LNCaP clone FGC (cell line): ENCODE measurements at regions not wholly inside any gene's neighbourhood (a gene's known extent, or its start where the extent isn't known, plus 50 kb on each side); places are given as distances from the start of the nearest gene placed in this dataset.

ENCODE experiments used
- DNase-seq: peaks from one replicate; pipeline ENCODE4 v3.0.0-alpha.2; 2011; ENCODE audit warnings: low read depth
- H3K4me3 ChIP-seq: 2 replicates; pipeline ENCODE4 v1.5.1; 2011; ENCODE audit warnings: mild to moderate bottlenecking, low read depth, low read length, control low read depth
- TF ChIP-seq, protein P1 (sequence below): IDR thresholded peaks from 2 replicates; pipeline ENCODE4 v1.5.1; 2012; ENCODE audit warnings: mild to moderate bottlenecking; ENCODE audit not compliant: control insufficient read depth, insufficient read depth; ENCODE audit errors: extremely low read depth

GRCh38 chr4:4808086-4808485 is 51.4 kb upstream of the MSX1 start:
- no peak overlapping the region for H3K4me3 ChIP-seq
- TF ChIP-seq, protein P1, sequence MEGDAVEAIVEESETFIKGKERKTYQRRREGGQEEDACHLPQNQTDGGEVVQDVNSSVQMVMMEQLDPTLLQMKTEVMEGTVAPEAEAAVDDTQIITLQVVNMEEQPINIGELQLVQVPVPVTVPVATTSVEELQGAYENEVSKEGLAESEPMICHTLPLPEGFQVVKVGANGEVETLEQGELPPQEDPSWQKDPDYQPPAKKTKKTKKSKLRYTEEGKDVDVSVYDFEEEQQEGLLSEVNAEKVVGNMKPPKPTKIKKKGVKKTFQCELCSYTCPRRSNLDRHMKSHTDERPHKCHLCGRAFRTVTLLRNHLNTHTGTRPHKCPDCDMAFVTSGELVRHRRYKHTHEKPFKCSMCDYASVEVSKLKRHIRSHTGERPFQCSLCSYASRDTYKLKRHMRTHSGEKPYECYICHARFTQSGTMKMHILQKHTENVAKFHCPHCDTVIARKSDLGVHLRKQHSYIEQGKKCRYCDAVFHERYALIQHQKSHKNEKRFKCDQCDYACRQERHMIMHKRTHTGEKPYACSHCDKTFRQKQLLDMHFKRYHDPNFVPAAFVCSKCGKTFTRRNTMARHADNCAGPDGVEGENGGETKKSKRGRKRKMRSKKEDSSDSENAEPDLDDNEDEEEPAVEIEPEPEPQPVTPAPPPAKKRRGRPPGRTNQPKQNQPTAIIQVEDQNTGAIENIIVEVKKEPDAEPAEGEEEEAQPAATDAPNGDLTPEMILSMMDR: no peak
- DNase-seq: no peak

- peak; percentile 25 for DNase-seq
- no peak overlapping the region for H3K4me3 ChIP-seq
- TF ChIP-seq, protein P1: no peak
Measured at GRCh38 chr4:4805887-4806286, 53.6 kb upstream of the MSX1 start.

DNA sequence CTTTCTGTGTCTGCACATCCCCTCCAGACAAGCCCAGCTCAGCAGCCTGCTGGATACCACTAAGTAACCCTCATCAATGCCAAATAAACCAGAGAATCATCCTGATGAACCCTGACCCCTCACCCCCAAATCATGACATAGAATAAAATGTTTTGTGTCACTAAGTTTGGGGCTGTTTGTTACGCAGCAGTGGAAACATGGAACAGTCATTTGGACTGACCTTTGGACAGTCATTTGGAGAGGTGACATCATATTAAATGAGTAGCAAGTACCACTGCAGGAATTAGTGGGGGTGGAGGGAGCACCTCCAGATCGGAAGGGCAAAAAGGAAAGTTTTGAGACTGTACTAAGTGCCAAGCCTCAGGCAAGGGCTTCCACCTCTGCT is 55.6 kb upstream of the MSX1 start:
- TF ChIP-seq, protein P1: no peak
- no peak overlapping the region for H3K4me3 ChIP-seq
- DNase-seq: no peak

- H3K4me3 ChIP-seq: no peak overlapping the region
- DNase-seq: no peak
- TF ChIP-seq, protein P1: no peak
Measured at GRCh38 chr4:4803216-4803911, 56.1 kb upstream of the MSX1 start.

DNA sequence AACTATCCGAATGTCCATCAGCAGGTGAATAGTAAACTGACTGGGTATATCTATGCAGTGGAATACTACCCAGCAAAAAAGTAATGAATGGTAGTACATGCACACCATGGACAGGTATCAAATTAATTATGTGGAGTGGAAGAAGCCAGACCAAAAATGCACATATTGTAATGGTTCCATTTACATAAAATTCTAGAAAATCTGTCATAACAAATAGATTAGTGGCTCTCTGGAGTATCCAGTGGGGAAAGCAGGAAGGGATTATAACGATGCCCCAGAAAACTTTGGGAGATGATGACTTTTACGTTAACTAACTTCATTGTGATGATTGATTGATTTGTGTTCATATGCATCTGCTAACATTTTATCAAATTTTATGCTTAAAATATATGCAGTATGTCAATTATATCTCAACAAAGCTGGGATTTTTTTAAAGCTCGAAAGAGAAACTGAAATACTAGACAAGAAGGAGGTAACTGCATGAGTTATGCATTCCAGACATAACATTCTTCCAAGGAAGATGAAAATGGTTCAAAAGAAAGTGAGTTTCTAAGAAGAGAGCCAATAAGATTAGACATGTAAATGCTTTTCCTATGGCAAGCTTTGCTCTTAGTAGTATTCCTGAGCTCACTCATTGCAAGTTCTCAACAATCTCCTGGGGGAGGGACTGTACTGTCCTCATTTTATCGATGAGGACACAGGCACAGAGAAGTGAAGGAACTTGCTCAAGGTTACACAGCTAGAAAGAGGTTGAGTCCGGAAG is 58.6 kb upstream of the MSX1 start:
- DNase-seq: no peak
- TF ChIP-seq, protein P1: no peak
- H3K4me3 ChIP-seq: no peak overlapping the region

- no peak for DNase-seq
- no peak overlapping the region for H3K4me3 ChIP-seq
- TF ChIP-seq, protein P1: no peak
Measured at GRCh38 chr4:4794421-4794820, 65.0 kb upstream of the MSX1 start.
